Fibroblast of lung (primary cell): ENCODE measurements at regions not wholly inside any gene's neighbourhood (a gene's known extent, or its start where the extent isn't known, plus 50 kb on each side); places are given as distances from the start of the nearest gene placed in this dataset.
A peak's percentile ranks its signal among the peaks of the same experiment; 100 is the strongest.

ENCODE experiments used
- DNase-seq, 2 donors: peaks; one replicate each; pipeline versions ENCODE4 v3.0.0 to v3.0.0-alpha.2; 2010; ENCODE audit warnings: low read depth in 2 of 2
- H2AFZ ChIP-seq: 2 replicates; pipeline ENCODE4 v1.5.1; 2012; ENCODE audit warnings: low read length, control low read depth, inconsistent platforms
- H3K27ac ChIP-seq: 2 replicates; pipeline ENCODE4 v1.5.1; 2011; ENCODE audit warnings: low read length, control low read depth; ENCODE audit not compliant: insufficient read depth
- H3K27me3 ChIP-seq: 2 replicates; pipeline ENCODE4 v1.5.1; 2011; ENCODE audit warnings: mild to moderate bottlenecking, low read length; ENCODE audit not compliant: control insufficient read depth, insufficient read depth
- H3K36me3 ChIP-seq: 2 replicates; pipeline ENCODE4 v1.5.1; 2011; ENCODE audit warnings: low read length; ENCODE audit not compliant: control insufficient read depth, insufficient read depth
- H3K4me1 ChIP-seq: 2 replicates; pipeline ENCODE4 v1.5.1; 2011; ENCODE audit warnings: low read length; ENCODE audit not compliant: control insufficient read depth, insufficient read depth; ENCODE audit errors: extremely low read depth
- H3K4me2 ChIP-seq: 2 replicates; pipeline ENCODE4 v1.5.1; 2011; ENCODE audit warnings: low read length, control low read depth; ENCODE audit not compliant: insufficient read depth; ENCODE audit errors: extremely low read depth
- H3K4me3 ChIP-seq, 4 experiments: fragments of 200-600 bp in 1 of 4; sonication (generic) in 1 of 4; replicated peaks in 1 of 4; 2 replicates each; pipeline ENCODE4 v1.5.1; 2011 to 2016; ENCODE audit warnings: low read length in 4 of 4, low read depth in 3 of 4, mild to moderate bottlenecking in 3 of 4, control low read depth in 2 of 4, inconsistent platforms in 1 of 4, mixed read lengths in 1 of 4; ENCODE audit not compliant: insufficient read depth in 1 of 4; ENCODE audit errors: control extremely low read depth in 1 of 4
- H3K79me2 ChIP-seq: 2 replicates; pipeline ENCODE4 v1.5.1; 2012; ENCODE audit warnings: mild to moderate bottlenecking, low read length, inconsistent platforms; ENCODE audit not compliant: control insufficient read depth, insufficient read depth
- H3K9ac ChIP-seq: 2 replicates; pipeline ENCODE4 v1.5.1; 2011; ENCODE audit warnings: mild to moderate bottlenecking, low read length, control low read depth; ENCODE audit not compliant: insufficient read depth
- H3K9me3 ChIP-seq: 2 replicates; pipeline ENCODE4 v1.5.1; 2012; ENCODE audit warnings: low read depth, low read length; ENCODE audit not compliant: control insufficient read depth, insufficient read depth
- H4K20me1 ChIP-seq: 2 replicates; pipeline ENCODE4 v1.5.1; 2011; ENCODE audit warnings: low read length; ENCODE audit not compliant: control insufficient read depth, insufficient read depth; ENCODE audit errors: extremely low read depth
- CTCF ChIP-seq, 2 donors: IDR thresholded peaks in 1 of 2; conservative IDR thresholded peaks in 1 of 2; 1 replicate in 1 of 2; 2 replicates in 1 of 2; pipeline ENCODE4 v1.5.1; 2011 to 2012; ENCODE audit warnings: low read length in 2 of 2, control low read depth in 1 of 2, inconsistent platforms in 1 of 2, low read depth in 1 of 2, mild to moderate bottlenecking in 1 of 2
- EZH2 ChIP-seq: IDR thresholded peaks from 2 replicates; pipeline ENCODE4 v1.5.1; 2012; ENCODE audit warnings: low read length, control low read depth, mild to moderate bottlenecking; ENCODE audit errors: missing control alignments

GRCh38 chr9:81080900-81081299, 608.4 kb downstream of the TLE1 start:
- Histone ChIP-seq H3K27ac (no peak overlapping the region), H3K4me3 (no peak overlapping the region), H3K4me2 (no peak overlapping the region), H2AFZ (no peak overlapping the region), H3K9me3 (no peaks in the 10 kb centered on the region), H4K20me1 (no peaks in the 10 kb centered on the region), H3K27me3 (no peaks in the 10 kb centered on the region), H3K36me3 (no peaks in the 10 kb centered on the region), H3K9ac (no peak overlapping the region), H3K4me1 (peaks cover 2% of the 10 kb centered on the region), H3K79me2 (no peaks in the 10 kb centered on the region)
- peak in 1 of 2 donors; percentile 46 for DNase-seq
- TF ChIP-seq EZH2 = no peak
- no peak for TF ChIP-seq CTCF (conservative IDR thresholded peaks at IDR 0.05 in 1 of 2, IDR thresholded peaks at IDR 0.05 in 1 of 2; ENCODE audit: low read depth in 1 of 2, low read length in 2 of 2)

- TF ChIP-seq CTCF (conservative IDR thresholded peaks at IDR 0.05 in 1 of 2, IDR thresholded peaks at IDR 0.05 in 1 of 2; ENCODE audit: low read depth in 1 of 2, low read length in 2 of 2) (no peak), EZH2 (no peak)
- no peak overlapping the region for H3K27ac ChIP-seq
- H3K9ac ChIP-seq = no peak overlapping the region
- H3K9me3 ChIP-seq = no peaks in the 10 kb centered on the region
- DNase-seq = no peak
- H3K4me1 ChIP-seq = peaks cover 2% of the 10 kb centered on the region
- H3K79me2 ChIP-seq = no peaks in the 10 kb centered on the region
- H3K27me3 ChIP-seq = no peaks in the 10 kb centered on the region
- no peak overlapping the region for H3K4me2 ChIP-seq
- H3K36me3 ChIP-seq = no peaks in the 10 kb centered on the region
- no peaks in the 10 kb centered on the region for H4K20me1 ChIP-seq
- H3K4me3 ChIP-seq = no peak overlapping the region
- H2AFZ ChIP-seq = no peak overlapping the region
Observed at GRCh38 chr9:81080185-81080584, 609.2 kb downstream of the TLE1 start.

- H3K9ac ChIP-seq = no peak overlapping the region
- no peak overlapping the region for H3K27ac ChIP-seq
- no peak overlapping the region for H3K4me3 ChIP-seq
- no peaks in the 10 kb centered on the region for H3K79me2 ChIP-seq
- no peaks in the 10 kb centered on the region for H3K27me3 ChIP-seq
- peaks cover 2% of the 10 kb centered on the region for H3K4me1 ChIP-seq
- no peaks in the 10 kb centered on the region for H3K9me3 ChIP-seq
- no peaks in the 10 kb centered on the region for H4K20me1 ChIP-seq
- TF ChIP-seq CTCF (conservative IDR thresholded peaks at IDR 0.05 in 1 of 2, IDR thresholded peaks at IDR 0.05 in 1 of 2; ENCODE audit: low read depth in 1 of 2, low read length in 2 of 2) (no peak), EZH2 (no peak)
- no peak overlapping the region for H3K4me2 ChIP-seq
- no peaks in the 10 kb centered on the region for H3K36me3 ChIP-seq
- H2AFZ ChIP-seq = no peak overlapping the region
- no peak for DNase-seq
Observed at GRCh38 chr9:81079055-81079454, 610.3 kb downstream of the TLE1 start.
